WTC11 (cell line): ENCODE measurements at regions not wholly inside any gene's neighbourhood (a gene's known extent, or its start where the extent isn't known, plus 50 kb on each side); places are given as distances from the start of the nearest gene placed in this dataset.

Experiments used
- ATAC-seq: fragments of 200-7000 bp; cut with Tn5 transposase; 2 replicates; pipeline ENCODE4 v1.10.0; 2021; ENCODE audit warnings: mild to moderate bottlenecking, moderate library complexity
- CTCF ChIA-PET: fragments of 300-600 bp; sonication (Branson Sonifier 250); formaldehyde crosslinking; loops from one replicate; lab custom pipeline; 2021; ENCODE audit warnings: antibody characterized with exemption; lab: Charles Lee
- POLR2A ChIA-PET: fragments of 350-600 bp; sonication (Branson Sonifier 250); formaldehyde crosslinking; loops from one replicate; lab custom pipeline; 2021; ENCODE audit warnings: antibody characterized with exemption; lab: Charles Lee
- DNase-seq: peaks from one replicate; pipeline ENCODE4 v3.0.0; 2021; ENCODE audit warnings: low spot score
- H3K27ac Mint-ChIP-seq: 2 replicates; pipeline ENCODE4 v1.8.0; 2021; ENCODE audit warnings: mixed read lengths
- H3K27me3 Mint-ChIP-seq: 2 replicates; pipeline ENCODE4 v1.8.0; 2021; ENCODE audit warnings: low read depth, mild to moderate bottlenecking, moderate library complexity, mixed read lengths
- H3K36me3 Mint-ChIP-seq: 2 replicates; pipeline ENCODE4 v1.8.0; 2021; ENCODE audit warnings: mixed read lengths
- H3K4me1 Mint-ChIP-seq: 2 replicates; pipeline ENCODE4 v1.8.0; 2022; ENCODE audit warnings: mixed read lengths
- H3K4me3 Mint-ChIP-seq: 2 replicates; pipeline ENCODE4 v1.8.0; 2021; ENCODE audit warnings: mild to moderate bottlenecking, moderate library complexity, mixed read lengths
- H3K9me3 Mint-ChIP-seq: 2 replicates; pipeline ENCODE4 v1.8.0; 2021; ENCODE audit warnings: mixed read lengths
- ETV6 ChIP-seq: sonication (generic); formaldehyde crosslinking; IDR thresholded peaks from 2 replicates; pipeline ENCODE4 v1.8.1; 2022; ENCODE audit warnings: mild to moderate bottlenecking, missing genetic modification reagents
- GTF2I ChIP-seq: fragments of 250-450 bp; sonication (Bioruptor Pico); conservative IDR thresholded peaks from 2 replicates; pipeline ENCODE4 v1.4.0; 2021; ENCODE audit warnings: mild to moderate bottlenecking
- JAZF1 ChIP-seq: fragments of 250-450 bp; sonication (Bioruptor Pico); IDR thresholded peaks from 2 replicates; pipeline ENCODE4 v1.9.0; 2021; ENCODE audit warnings: moderate library complexity, mild to moderate bottlenecking, inconsistent platforms
- JUN ChIP-seq: sonication (generic); formaldehyde crosslinking; IDR thresholded peaks from 2 replicates; pipeline ENCODE4 v1.8.0; 2023; ENCODE audit warnings: mild to moderate bottlenecking, missing genetic modification reagents
- OVOL2 ChIP-seq: fragments of 250-450 bp; sonication (Bioruptor Pico); IDR thresholded peaks from 2 replicates; pipeline ENCODE4 v1.9.0; 2021; ENCODE audit warnings: mild to moderate bottlenecking, borderline replicate concordance
- SMAD3 ChIP-seq: sonication (generic); formaldehyde crosslinking; IDR thresholded peaks from 2 replicates; pipeline ENCODE4 v1.8.0; 2022; ENCODE audit warnings: missing genetic modification reagents, mild to moderate bottlenecking, borderline replicate concordance
- TCF7 ChIP-seq: sonication (generic); formaldehyde crosslinking; IDR thresholded peaks from 2 replicates; pipeline ENCODE4 v1.8.0; 2022; ENCODE audit warnings: mild to moderate bottlenecking, low read depth, missing genetic modification reagents, moderate library complexity
- TEAD1 ChIP-seq: sonication (generic); formaldehyde crosslinking; IDR thresholded peaks from 2 replicates; pipeline ENCODE4 v1.8.0; 2022; ENCODE audit warnings: mild to moderate bottlenecking, missing genetic modification reagents
- TEAD4 ChIP-seq: sonication (generic); formaldehyde crosslinking; IDR thresholded peaks from 2 replicates; pipeline ENCODE4 v1.8.0; 2022; ENCODE audit warnings: mild to moderate bottlenecking, missing genetic modification reagents
- TP53 ChIP-seq: sonication (generic); formaldehyde crosslinking; IDR thresholded peaks from 2 replicates; pipeline ENCODE4 v1.8.1; 2023; ENCODE audit warnings: mild to moderate bottlenecking, missing genetic modification reagents
- ZNF138 ChIP-seq: sonication (generic); formaldehyde crosslinking; conservative IDR thresholded peaks from 2 replicates; pipeline ENCODE4 v1.8.1; 2022; ENCODE audit warnings: mild to moderate bottlenecking, moderate library complexity, missing genetic modification reagents
- ZNF232 ChIP-seq: sonication (generic); formaldehyde crosslinking; IDR thresholded peaks from 2 replicates; pipeline ENCODE4 v1.8.0; 2022; ENCODE audit warnings: mild to moderate bottlenecking, missing genetic modification reagents
- ZNF317 ChIP-seq: sonication (generic); formaldehyde crosslinking; IDR thresholded peaks from 2 replicates; pipeline ENCODE4 v1.8.1; 2023; ENCODE audit warnings: low read depth, mild to moderate bottlenecking, moderate library complexity, missing genetic modification reagents, borderline replicate concordance
- TF ChIP-seq, protein P1 (sequence below): sonication (generic); formaldehyde crosslinking; IDR thresholded peaks from 2 replicates; pipeline ENCODE4 v1.8.0; 2023; ENCODE audit warnings: mild to moderate bottlenecking, missing genetic modification reagents
- TF ChIP-seq, protein P2 (sequence below): sonication (generic); formaldehyde crosslinking; IDR thresholded peaks from 2 replicates; pipeline ENCODE4 v1.8.1; 2023; ENCODE audit warnings: mild to moderate bottlenecking, missing genetic modification reagents, moderate library complexity
- TF ChIP-seq, protein P3 (sequence below): sonication (generic); formaldehyde crosslinking; IDR thresholded peaks from 2 replicates; pipeline ENCODE4 v1.8.1; 2022; ENCODE audit warnings: low read depth, missing genetic modification reagents, borderline replicate concordance
- TF ChIP-seq, protein P4 (sequence below): sonication (generic); formaldehyde crosslinking; conservative IDR thresholded peaks from 2 replicates; pipeline ENCODE4 v1.8.1; 2023; ENCODE audit warnings: mild to moderate bottlenecking, low read depth, missing genetic modification reagents, moderate library complexity
- TF ChIP-seq, protein P5 (sequence below): sonication (generic); formaldehyde crosslinking; IDR thresholded peaks from 2 replicates; pipeline ENCODE4 v1.8.1; 2023; ENCODE audit warnings: mild to moderate bottlenecking, missing genetic modification reagents
- TF ChIP-seq, protein P6 (sequence below): fragments of 200-600 bp; IDR thresholded peaks from 2 replicates; pipeline ENCODE4 v1.8.0; 2022; ENCODE audit warnings: antibody characterized with exemption
- TF ChIP-seq, protein P7 (sequence below): sonication (generic); formaldehyde crosslinking; IDR thresholded peaks from 2 replicates; pipeline ENCODE4 v1.8.1; 2022; ENCODE audit warnings: low read depth, mild to moderate bottlenecking, moderate library complexity, missing genetic modification reagents, borderline replicate concordance
- TF ChIP-seq, protein P8 (sequence below): fragments of 250-450 bp; sonication (Bioruptor Pico); IDR thresholded peaks from 2 replicates; pipeline ENCODE4 v1.9.0; 2021; ENCODE audit warnings: mild to moderate bottlenecking

DNA sequence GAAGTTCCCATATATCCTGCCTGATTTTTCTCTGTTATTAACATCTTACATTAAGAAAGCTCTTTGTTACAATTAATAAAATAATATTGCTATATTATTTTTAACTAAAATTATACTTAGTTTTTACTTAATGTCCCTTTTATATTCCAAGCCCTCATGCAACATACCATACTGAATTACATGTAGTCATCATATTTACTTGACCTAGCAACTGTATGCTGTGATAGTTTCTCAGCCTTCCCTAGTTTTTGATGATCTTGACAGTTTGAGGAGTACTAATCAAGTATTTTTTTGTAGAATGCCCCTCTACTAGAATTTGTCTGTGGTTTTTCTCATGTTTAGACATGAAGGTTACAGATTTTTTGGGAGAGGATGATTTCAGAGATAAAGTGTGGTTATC, 1503.8 kb upstream of the PABPC4L start:
- ATAC-seq (no peak), DNase-seq (no peak)
- TF ChIP-seq ZNF232 (no peak), TEAD1 (no peak), GTF2I (CRISPR knock-in tag) (no peak), ZNF138 (no peak), TCF7 (CRISPR knock-in tag) (no peak), ZNF317 (CRISPR knock-in tag) (no peak), OVOL2 (no peak), ETV6 (CRISPR knock-in tag) (no peak), JAZF1 (no peak), JUN (CRISPR knock-in tag) (no peak)
- TF ChIP-seq, protein P1, sequence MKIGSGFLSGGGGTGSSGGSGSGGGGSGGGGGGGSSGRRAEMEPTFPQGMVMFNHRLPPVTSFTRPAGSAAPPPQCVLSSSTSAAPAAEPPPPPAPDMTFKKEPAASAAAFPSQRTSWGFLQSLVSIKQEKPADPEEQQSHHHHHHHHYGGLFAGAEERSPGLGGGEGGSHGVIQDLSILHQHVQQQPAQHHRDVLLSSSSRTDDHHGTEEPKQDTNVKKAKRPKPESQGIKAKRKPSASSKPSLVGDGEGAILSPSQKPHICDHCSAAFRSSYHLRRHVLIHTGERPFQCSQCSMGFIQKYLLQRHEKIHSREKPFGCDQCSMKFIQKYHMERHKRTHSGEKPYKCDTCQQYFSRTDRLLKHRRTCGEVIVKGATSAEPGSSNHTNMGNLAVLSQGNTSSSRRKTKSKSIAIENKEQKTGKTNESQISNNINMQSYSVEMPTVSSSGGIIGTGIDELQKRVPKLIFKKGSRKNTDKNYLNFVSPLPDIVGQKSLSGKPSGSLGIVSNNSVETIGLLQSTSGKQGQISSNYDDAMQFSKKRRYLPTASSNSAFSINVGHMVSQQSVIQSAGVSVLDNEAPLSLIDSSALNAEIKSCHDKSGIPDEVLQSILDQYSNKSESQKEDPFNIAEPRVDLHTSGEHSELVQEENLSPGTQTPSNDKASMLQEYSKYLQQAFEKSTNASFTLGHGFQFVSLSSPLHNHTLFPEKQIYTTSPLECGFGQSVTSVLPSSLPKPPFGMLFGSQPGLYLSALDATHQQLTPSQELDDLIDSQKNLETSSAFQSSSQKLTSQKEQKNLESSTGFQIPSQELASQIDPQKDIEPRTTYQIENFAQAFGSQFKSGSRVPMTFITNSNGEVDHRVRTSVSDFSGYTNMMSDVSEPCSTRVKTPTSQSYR (CRISPR knock-in tag): no peak
- TF ChIP-seq, protein P2, sequence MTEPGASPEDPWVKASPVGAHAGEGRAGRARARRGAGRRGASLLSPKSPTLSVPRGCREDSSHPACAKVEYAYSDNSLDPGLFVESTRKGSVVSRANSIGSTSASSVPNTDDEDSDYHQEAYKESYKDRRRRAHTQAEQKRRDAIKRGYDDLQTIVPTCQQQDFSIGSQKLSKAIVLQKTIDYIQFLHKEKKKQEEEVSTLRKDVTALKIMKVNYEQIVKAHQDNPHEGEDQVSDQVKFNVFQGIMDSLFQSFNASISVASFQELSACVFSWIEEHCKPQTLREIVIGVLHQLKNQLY (CRISPR knock-in tag): no peak
- TF ChIP-seq, protein P3, sequence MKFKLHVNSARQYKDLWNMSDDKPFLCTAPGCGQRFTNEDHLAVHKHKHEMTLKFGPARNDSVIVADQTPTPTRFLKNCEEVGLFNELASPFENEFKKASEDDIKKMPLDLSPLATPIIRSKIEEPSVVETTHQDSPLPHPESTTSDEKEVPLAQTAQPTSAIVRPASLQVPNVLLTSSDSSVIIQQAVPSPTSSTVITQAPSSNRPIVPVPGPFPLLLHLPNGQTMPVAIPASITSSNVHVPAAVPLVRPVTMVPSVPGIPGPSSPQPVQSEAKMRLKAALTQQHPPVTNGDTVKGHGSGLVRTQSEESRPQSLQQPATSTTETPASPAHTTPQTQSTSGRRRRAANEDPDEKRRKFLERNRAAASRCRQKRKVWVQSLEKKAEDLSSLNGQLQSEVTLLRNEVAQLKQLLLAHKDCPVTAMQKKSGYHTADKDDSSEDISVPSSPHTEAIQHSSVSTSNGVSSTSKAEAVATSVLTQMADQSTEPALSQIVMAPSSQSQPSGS (CRISPR knock-in tag): no peak
- TF ChIP-seq, protein P4, sequence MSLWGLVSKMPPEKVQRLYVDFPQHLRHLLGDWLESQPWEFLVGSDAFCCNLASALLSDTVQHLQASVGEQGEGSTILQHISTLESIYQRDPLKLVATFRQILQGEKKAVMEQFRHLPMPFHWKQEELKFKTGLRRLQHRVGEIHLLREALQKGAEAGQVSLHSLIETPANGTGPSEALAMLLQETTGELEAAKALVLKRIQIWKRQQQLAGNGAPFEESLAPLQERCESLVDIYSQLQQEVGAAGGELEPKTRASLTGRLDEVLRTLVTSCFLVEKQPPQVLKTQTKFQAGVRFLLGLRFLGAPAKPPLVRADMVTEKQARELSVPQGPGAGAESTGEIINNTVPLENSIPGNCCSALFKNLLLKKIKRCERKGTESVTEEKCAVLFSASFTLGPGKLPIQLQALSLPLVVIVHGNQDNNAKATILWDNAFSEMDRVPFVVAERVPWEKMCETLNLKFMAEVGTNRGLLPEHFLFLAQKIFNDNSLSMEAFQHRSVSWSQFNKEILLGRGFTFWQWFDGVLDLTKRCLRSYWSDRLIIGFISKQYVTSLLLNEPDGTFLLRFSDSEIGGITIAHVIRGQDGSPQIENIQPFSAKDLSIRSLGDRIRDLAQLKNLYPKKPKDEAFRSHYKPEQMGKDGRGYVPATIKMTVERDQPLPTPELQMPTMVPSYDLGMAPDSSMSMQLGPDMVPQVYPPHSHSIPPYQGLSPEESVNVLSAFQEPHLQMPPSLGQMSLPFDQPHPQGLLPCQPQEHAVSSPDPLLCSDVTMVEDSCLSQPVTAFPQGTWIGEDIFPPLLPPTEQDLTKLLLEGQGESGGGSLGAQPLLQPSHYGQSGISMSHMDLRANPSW (CRISPR knock-in tag): no peak
- TF ChIP-seq, protein P5, sequence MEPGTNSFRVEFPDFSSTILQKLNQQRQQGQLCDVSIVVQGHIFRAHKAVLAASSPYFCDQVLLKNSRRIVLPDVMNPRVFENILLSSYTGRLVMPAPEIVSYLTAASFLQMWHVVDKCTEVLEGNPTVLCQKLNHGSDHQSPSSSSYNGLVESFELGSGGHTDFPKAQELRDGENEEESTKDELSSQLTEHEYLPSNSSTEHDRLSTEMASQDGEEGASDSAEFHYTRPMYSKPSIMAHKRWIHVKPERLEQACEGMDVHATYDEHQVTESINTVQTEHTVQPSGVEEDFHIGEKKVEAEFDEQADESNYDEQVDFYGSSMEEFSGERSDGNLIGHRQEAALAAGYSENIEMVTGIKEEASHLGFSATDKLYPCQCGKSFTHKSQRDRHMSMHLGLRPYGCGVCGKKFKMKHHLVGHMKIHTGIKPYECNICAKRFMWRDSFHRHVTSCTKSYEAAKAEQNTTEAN: no peak
- no peak overlapping the region for H3K27ac Mint-ChIP-seq
- H3K4me3 Mint-ChIP-seq: no peak overlapping the region
- ChIA-PET CTCF (no interaction called here), POLR2A (no interaction called here)
- peaks cover 12% of the 10 kb centered on the region; the same call in 1 of the 2 replicates for H3K9me3 Mint-ChIP-seq
- no peaks in the 10 kb centered on the region for H3K27me3 Mint-ChIP-seq
- H3K36me3 Mint-ChIP-seq: no peaks in the 10 kb centered on the region
- no peaks in the 10 kb centered on the region for H3K4me1 Mint-ChIP-seq

DNA sequence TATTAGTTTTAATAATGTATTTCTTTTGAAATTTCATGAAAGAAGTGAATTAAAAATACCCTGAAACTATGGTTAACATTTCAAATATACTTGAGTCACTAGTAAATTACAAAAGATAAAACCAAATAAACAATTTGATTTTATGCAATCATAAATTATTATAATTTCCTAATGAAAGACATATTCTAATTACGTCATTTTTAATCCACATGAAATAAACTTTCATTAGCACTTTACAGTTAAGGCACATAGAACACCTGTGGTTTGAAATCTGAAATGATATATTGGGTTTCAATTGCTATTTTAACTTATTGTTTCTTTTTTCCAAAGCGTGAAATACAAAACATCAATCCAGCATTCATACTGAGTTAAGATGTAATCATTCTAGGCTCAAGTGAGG, 1492.5 kb upstream of the PABPC4L start:
- Mint-ChIP-seq H3K36me3 (no peaks in the 10 kb centered on the region), H3K4me1 (no peaks in the 10 kb centered on the region), H3K27me3 (no peaks in the 10 kb centered on the region), H3K9me3 (peaks cover 18% of the 10 kb centered on the region), H3K4me3 (no peak overlapping the region), H3K27ac (no peak overlapping the region)
- DNase-seq: no peak
- no peak for ATAC-seq
- ChIA-PET CTCF (no interaction called here), POLR2A (no interaction called here)
- no peak for TF ChIP-seq SMAD3 (CRISPR knock-in tag)
- TF ChIP-seq, protein P6, sequence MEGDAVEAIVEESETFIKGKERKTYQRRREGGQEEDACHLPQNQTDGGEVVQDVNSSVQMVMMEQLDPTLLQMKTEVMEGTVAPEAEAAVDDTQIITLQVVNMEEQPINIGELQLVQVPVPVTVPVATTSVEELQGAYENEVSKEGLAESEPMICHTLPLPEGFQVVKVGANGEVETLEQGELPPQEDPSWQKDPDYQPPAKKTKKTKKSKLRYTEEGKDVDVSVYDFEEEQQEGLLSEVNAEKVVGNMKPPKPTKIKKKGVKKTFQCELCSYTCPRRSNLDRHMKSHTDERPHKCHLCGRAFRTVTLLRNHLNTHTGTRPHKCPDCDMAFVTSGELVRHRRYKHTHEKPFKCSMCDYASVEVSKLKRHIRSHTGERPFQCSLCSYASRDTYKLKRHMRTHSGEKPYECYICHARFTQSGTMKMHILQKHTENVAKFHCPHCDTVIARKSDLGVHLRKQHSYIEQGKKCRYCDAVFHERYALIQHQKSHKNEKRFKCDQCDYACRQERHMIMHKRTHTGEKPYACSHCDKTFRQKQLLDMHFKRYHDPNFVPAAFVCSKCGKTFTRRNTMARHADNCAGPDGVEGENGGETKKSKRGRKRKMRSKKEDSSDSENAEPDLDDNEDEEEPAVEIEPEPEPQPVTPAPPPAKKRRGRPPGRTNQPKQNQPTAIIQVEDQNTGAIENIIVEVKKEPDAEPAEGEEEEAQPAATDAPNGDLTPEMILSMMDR: no peak
- no peak for TF ChIP-seq TEAD4 (CRISPR knock-in tag)
- TF ChIP-seq, protein P7, sequence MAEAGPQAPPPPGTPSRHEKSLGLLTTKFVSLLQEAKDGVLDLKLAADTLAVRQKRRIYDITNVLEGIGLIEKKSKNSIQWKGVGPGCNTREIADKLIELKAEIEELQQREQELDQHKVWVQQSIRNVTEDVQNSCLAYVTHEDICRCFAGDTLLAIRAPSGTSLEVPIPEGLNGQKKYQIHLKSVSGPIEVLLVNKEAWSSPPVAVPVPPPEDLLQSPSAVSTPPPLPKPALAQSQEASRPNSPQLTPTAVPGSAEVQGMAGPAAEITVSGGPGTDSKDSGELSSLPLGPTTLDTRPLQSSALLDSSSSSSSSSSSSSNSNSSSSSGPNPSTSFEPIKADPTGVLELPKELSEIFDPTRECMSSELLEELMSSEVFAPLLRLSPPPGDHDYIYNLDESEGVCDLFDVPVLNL (CRISPR knock-in tag): no peak
- TF ChIP-seq TP53 (CRISPR knock-in tag): no peak
- TF ChIP-seq, protein P8, sequence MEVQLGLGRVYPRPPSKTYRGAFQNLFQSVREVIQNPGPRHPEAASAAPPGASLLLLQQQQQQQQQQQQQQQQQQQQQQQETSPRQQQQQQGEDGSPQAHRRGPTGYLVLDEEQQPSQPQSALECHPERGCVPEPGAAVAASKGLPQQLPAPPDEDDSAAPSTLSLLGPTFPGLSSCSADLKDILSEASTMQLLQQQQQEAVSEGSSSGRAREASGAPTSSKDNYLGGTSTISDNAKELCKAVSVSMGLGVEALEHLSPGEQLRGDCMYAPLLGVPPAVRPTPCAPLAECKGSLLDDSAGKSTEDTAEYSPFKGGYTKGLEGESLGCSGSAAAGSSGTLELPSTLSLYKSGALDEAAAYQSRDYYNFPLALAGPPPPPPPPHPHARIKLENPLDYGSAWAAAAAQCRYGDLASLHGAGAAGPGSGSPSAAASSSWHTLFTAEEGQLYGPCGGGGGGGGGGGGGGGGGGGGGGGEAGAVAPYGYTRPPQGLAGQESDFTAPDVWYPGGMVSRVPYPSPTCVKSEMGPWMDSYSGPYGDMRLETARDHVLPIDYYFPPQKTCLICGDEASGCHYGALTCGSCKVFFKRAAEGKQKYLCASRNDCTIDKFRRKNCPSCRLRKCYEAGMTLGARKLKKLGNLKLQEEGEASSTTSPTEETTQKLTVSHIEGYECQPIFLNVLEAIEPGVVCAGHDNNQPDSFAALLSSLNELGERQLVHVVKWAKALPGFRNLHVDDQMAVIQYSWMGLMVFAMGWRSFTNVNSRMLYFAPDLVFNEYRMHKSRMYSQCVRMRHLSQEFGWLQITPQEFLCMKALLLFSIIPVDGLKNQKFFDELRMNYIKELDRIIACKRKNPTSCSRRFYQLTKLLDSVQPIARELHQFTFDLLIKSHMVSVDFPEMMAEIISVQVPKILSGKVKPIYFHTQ (CRISPR knock-in tag): no peak
